ENCODE measurements at regions not wholly inside any gene's neighbourhood (a gene's known extent, or its start where the extent isn't known, plus 50 kb on each side); places are given as distances from the start of the nearest gene placed in this dataset.

DNA sequence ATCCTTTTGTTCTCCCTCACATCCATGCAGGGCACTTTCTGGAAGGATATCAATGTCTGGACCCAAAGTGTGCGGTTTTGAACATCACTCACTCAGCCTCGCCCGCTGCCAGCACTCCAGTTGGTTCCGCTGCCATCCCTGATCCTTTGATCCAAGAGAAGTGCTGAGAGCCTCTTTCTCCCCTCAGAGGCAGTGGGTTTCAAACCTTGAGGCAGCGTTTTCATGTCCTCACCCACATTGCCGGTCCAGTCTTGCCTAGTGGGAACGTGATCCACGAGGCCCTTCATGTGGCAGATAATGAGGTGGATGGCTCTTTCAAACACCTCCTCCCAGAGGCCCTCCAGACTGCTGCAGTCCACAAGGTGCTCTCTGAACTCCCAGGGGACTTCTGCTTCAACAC lies 122.2 kb downstream of the ACTL8 start:
- Histone ChIP-seq H3K27me3 (ENCODE audit: control insufficient read depth, insufficient read depth, low read length, poor library complexity, severe bottlenecking) (peaks cover 5% of the 10 kb centered on the region), H3K4me1 (ENCODE audit: control insufficient read depth, insufficient read depth, low read length) (peaks cover 4% of the 10 kb centered on the region), H3K27ac (ENCODE audit: low read depth, low read length) (no peak overlapping the region), H3K9me3 (ENCODE audit: control insufficient read depth, low read length) (no peaks in the 10 kb centered on the region), H3K36me3 (ENCODE audit: control insufficient read depth, insufficient read depth, low read length) (no peaks in the 10 kb centered on the region), H3K4me3 (ENCODE audit: low read length) (no peak overlapping the region), H3K9ac (ENCODE audit: extremely low read depth, low read length, poor library complexity, severe bottlenecking) (no peak overlapping the region)
- H3K36me3 Mint-ChIP-seq (ENCODE audit: low read depth) = no peaks in the 10 kb centered on the region
- WGBS, 2 experiments (ENCODE audit: insufficient coverage in 1 of 2, insufficient read length in 1 of 2) = 96% methylated on average over 5 to 8 of the region's 8 CpGs
- no peak overlapping the region for H3K4me3 Mint-ChIP-seq
- peaks cover 1% of the 10 kb centered on the region for H3K9me3 Mint-ChIP-seq
- TF ChIP-seq, protein P1, sequence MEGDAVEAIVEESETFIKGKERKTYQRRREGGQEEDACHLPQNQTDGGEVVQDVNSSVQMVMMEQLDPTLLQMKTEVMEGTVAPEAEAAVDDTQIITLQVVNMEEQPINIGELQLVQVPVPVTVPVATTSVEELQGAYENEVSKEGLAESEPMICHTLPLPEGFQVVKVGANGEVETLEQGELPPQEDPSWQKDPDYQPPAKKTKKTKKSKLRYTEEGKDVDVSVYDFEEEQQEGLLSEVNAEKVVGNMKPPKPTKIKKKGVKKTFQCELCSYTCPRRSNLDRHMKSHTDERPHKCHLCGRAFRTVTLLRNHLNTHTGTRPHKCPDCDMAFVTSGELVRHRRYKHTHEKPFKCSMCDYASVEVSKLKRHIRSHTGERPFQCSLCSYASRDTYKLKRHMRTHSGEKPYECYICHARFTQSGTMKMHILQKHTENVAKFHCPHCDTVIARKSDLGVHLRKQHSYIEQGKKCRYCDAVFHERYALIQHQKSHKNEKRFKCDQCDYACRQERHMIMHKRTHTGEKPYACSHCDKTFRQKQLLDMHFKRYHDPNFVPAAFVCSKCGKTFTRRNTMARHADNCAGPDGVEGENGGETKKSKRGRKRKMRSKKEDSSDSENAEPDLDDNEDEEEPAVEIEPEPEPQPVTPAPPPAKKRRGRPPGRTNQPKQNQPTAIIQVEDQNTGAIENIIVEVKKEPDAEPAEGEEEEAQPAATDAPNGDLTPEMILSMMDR (conservative IDR thresholded peaks at IDR 0.05) = no peak
- H3K27me3 Mint-ChIP-seq (ENCODE audit: insufficient read depth) = peaks cover 4% of the 10 kb centered on the region
- DNase-seq = peak; percentile 32
- H3K4me1 Mint-ChIP-seq = peaks cover 14% of the 10 kb centered on the region
- no peak overlapping the region for H3K27ac Mint-ChIP-seq

DNA sequence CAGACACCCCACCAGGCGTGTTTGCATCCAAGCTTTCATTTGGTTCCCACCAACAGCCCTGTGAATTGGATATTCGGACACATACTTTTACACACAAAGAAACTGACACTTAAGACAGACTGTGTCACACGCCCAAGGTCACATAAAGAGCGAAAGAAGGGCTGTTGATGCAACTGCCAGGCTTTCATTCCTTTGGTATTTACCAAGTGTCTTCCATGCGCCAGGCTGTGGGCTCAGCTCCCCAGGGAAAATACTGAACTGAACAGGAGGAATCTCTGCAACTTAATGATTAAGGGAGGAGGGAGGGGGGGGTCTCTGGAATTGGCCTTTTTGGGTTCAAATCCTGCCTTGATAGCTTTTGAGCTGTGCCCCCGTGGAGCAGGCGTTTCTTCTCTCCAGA lies 122.8 kb downstream of the ACTL8 start:
- Histone ChIP-seq H3K36me3 (ENCODE audit: control insufficient read depth, insufficient read depth, low read length) (no peaks in the 10 kb centered on the region), H3K9ac (ENCODE audit: extremely low read depth, low read length, poor library complexity, severe bottlenecking) (no peak overlapping the region), H3K4me3 (ENCODE audit: low read length) (no peak overlapping the region), H3K4me1 (ENCODE audit: control insufficient read depth, insufficient read depth, low read length) (peaks cover 4% of the 10 kb centered on the region), H3K27ac (ENCODE audit: low read depth, low read length) (no peak overlapping the region), H3K27me3 (ENCODE audit: control insufficient read depth, insufficient read depth, low read length, poor library complexity, severe bottlenecking) (peaks cover 5% of the 10 kb centered on the region), H3K9me3 (ENCODE audit: control insufficient read depth, low read length) (no peaks in the 10 kb centered on the region)
- peak; percentile 9 for DNase-seq
- Mint-ChIP-seq H3K9me3 (peaks cover 1% of the 10 kb centered on the region), H3K4me3 (no peak overlapping the region), H3K36me3 (ENCODE audit: low read depth) (no peaks in the 10 kb centered on the region), H3K27me3 (ENCODE audit: insufficient read depth) (peaks cover 5% of the 10 kb centered on the region), H3K27ac (no peak overlapping the region), H3K4me1 (peaks cover 14% of the 10 kb centered on the region)
- TF ChIP-seq, protein P1 (conservative IDR thresholded peaks at IDR 0.05) = no peak
- 68 to 94% methylated on average over 5 to 7 of the region's 7 CpGs for WGBS, 2 experiments (ENCODE audit: insufficient coverage in 1 of 2, insufficient read length in 1 of 2)

DNA sequence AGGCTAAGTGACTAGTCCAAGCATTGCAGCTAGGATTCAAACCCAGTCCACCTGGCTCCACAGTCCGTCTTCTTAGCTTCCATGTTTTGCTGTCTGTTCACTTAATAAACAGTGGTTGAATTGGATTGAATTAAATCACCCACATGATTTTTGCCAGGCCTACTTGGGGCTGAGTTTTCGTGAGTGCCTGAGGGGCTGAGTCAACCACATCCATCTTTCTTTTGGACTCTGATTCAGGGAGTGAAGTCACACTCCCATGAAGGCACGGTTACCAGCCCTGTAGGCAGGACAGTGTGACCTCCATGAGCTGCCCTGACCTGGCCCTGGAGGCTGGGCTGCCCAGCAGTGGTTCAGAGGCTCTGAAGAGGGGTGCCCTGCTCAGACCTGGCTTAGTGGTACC lies 123.7 kb downstream of the ACTL8 start:
- TF ChIP-seq, protein P1 (conservative IDR thresholded peaks at IDR 0.05) = no peak
- peaks cover 9% of the 10 kb centered on the region for H3K27me3 Mint-ChIP-seq (ENCODE audit: insufficient read depth)
- H3K4me1 Mint-ChIP-seq = peaks cover 14% of the 10 kb centered on the region
- no peak overlapping the region for H3K4me3 Mint-ChIP-seq
- Histone ChIP-seq H3K4me1 (ENCODE audit: control insufficient read depth, insufficient read depth, low read length) (peaks cover 4% of the 10 kb centered on the region), H3K36me3 (ENCODE audit: control insufficient read depth, insufficient read depth, low read length) (no peaks in the 10 kb centered on the region), H3K27ac (ENCODE audit: low read depth, low read length) (no peak overlapping the region), H3K9ac (ENCODE audit: extremely low read depth, low read length, poor library complexity, severe bottlenecking) (no peak overlapping the region), H3K4me3 (ENCODE audit: low read length) (no peak overlapping the region), H3K27me3 (ENCODE audit: control insufficient read depth, insufficient read depth, low read length, poor library complexity, severe bottlenecking) (peaks cover 5% of the 10 kb centered on the region), H3K9me3 (ENCODE audit: control insufficient read depth, low read length) (no peaks in the 10 kb centered on the region)
- DNase-seq = peak; percentile 29
- no peak overlapping the region for H3K27ac Mint-ChIP-seq
- H3K9me3 Mint-ChIP-seq = peaks cover 1% of the 10 kb centered on the region
- no peaks in the 10 kb centered on the region for H3K36me3 Mint-ChIP-seq (ENCODE audit: low read depth)
- WGBS, 2 experiments (ENCODE audit: insufficient coverage in 1 of 2, insufficient read length in 1 of 2) = 76 to 82% methylated on average over 2 to 3 of the region's 3 CpGs

Data from endodermal cell (in vitro differentiated cells).